HG03558 (cell line): ENCODE measurements at regions not wholly inside any gene's neighbourhood (a gene's known extent, or its start where the extent isn't known, plus 50 kb on each side); places are given as distances from the start of the nearest gene placed in this dataset.

Source experiments
- ATAC-seq: cut with Tn5 transposase; IDR thresholded peaks from one replicate; pipeline ENCODE4 v1.9.1; 2021; ENCODE audit warnings: moderate number of reproducible peaks; ENCODE audit not compliant: unreplicated experiment; ENCODE audit errors: extremely low read depth

DNA sequence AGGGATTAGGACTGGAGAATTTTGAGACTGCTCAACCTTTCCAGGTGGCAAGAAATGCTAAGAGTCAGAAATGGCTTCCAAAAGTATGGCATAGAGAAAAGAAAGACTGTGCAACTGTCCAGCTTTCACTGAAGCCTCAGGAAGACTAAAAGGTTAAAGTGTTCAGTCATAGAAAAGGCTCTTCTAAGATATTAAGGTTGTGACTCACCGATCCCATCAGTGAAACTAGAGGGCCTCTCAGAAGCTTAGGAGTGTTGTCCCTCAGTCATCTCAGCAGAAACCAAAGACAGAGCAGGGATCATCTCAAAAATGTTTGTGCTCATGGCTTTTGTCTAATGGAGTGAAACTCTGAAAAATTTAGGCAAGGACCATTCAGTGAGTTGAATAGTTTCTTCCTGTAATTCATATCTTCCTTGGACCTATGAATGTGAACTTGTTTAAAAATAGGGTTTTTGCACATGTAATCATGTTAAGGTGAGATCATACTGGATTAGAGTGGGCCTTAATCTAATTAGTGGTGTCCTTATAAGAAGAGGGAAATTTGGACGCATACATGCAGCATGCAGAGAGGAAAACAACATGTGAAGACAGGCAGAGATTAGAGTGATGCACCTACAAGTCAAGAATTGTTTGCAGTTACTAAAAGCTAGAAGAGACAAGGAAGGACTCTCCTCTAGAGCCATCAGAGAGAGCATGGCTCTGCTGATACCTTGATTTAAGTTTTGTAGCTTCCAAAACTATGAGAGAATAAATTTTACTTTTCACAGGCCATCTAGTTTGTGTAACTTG is 71.3 kb downstream of the RPE65 start:
- ATAC-seq, result no peak

- no peak for ATAC-seq
Observed at GRCh38 chr1:68377098-68377497, 72.7 kb downstream of the RPE65 start.

DNA sequence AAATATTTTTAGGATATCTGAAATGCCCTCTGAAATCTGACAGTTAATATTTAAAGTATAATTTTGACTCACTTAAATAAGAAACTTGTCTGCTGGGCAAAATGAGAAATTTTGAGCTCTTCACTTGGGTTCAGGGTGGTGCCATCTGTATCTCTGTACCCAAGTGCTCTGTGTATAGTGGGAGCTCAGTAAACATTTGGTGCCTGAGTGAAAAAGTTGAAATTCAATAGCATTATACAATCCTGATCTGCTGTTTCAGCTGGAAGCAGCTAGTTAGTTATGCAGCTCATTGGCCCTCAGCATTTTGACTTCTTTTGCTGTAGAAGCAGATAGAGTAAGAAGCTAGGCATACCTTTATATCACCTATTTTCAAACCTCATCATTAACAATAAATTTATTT is 73.3 kb downstream of the RPE65 start:
- no peak for ATAC-seq

GRCh38 chr1:68375919-68376318 is 73.8 kb downstream of the RPE65 start:
- no peak for ATAC-seq

GRCh38 chr1:68373173-68373572 is 76.6 kb downstream of the RPE65 start:
- ATAC-seq, result no peak

DNA sequence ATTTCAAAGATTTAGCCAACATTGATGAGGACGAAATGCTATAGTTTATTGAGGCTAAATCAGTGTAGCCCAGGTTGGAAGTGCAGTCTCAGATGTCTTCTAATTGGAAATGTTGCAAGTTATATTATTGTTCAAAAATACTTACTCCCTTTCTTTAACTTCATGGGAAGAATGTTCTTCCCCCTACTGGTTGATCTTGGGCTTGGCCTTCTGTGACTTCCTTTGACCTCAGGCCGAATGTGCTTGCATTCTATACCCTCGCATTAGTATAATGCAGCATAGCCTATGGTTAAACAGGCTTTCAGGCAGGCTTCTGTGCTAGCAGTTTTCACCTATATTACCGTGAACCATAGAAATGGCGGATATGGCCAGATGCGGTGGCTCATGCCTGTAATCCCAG is 77.3 kb downstream of the RPE65 start:
- no peak for ATAC-seq

DNA sequence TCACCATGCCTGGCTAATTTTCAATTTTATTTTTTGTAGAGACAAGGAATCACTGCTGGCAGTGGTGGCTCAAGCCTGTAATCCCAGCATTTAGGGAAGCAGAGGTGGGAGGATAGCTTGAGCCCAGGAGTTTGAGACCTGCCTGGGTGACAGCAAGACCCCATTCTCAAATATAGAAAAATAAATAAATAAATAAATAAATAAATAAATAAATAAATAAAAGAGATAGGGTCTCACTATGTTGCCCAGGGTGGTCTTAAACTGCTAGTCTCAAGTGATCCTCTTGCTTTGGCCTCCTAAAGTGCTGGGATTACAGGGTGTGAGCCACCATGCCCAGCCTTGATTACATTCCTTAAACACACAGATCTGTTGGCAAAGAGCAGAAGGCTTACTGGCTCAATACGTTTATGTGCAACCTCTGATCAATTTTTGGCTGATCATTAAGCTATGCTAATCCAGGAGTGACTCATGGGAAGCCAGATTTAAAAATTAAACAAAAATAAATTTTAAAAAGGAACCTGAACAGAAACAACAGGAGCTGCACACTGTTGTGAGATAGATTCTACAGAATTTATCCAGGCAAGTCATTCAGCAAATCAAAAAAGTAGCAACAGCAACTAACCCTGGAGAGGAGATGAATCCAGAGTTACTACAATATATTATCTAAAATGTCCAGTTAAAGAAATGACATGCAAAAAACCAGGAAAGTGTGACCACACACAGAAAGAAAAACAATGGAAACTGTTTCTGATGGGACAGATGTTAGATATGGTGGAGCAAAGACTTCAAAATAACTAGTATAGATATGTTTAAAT is 79.4 kb downstream of the RPE65 start:
- ATAC-seq, result no peak

- no peak for ATAC-seq
Observed at GRCh38 chr1:68366572-68366971, 83.2 kb downstream of the RPE65 start.

- no peak for ATAC-seq
Observed at GRCh38 chr1:68365709-68366382, 83.9 kb downstream of the RPE65 start.

- no peak for ATAC-seq
Observed at GRCh38 chr1:68363339-68363738, 86.4 kb downstream of the RPE65 start.

DNA sequence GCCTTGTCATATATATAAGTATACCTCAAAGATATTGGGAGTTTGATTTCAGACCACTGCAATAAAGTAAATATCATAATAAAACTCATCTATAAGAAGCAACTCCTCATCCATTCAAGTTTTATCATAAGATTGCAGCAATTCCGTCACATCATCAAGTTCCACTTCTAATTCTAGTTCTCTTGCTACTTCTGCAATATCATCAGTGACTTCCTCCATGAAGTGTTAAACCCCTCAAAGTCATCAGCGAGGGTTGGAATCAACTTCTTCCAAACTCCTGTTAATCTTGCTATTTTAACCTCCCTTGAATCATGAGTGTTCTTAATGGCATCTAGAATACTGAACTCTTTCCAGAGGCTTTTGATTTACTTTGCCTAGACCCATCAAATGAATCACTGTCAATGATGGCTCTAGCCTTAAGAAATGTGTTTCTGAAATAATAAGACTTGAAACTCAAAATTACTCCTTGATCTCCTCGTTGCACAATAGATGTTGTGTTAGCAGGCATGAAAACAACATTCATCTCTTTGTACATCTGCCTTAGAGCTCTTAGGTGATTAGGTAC is 88.3 kb downstream of the RPE65 start:
- no peak for ATAC-seq

DNA sequence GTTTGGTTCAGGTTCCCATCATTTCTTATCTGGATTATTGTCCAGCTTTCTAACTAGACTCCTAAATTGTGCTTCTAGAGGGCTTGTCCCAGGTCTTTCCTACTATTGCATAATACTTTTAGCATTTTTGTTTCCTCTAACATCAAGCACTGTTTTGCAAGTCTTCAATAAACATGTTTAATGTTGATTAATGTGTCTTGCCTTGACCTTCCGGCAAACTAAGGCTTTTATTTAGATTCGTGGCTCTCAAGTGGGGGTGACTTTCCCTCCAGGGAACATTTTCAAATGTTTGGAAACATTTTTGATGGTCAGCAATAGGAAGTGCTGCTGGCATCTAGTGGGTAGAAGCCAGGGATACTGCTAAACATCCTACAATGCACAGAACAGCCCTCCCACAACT is 90.7 kb downstream of the RPE65 start:
- ATAC-seq, result no peak

DNA sequence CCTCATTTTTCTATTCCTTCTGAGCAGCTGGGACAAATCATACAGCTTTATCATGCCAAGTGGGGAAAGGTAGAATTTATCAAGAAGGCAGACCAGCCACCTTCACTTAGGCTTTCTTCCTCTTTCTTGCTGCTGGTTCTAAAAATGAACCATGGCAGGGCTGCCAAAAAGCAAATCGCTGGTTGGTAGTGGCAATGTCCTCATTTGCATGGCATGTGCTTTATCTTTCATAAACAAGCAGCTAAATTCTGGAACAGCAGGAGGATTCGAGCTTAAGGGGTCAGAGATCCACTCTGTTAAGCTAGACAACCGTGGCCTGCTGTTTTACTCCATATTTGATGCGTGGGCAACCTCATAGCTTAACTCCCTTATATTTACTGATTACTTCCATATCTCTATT is 91.3 kb downstream of the RPE65 start:
- ATAC-seq, result no peak

GRCh38 chr1:68355614-68356013 is 94.1 kb downstream of the RPE65 start:
- ATAC-seq, result no peak

- no peak for ATAC-seq
Observed at GRCh38 chr1:68352202-68352601, 97.6 kb downstream of the RPE65 start.

GRCh38 chr1:68347415-68347814 is 102.3 kb downstream of the RPE65 start:
- ATAC-seq, result peak; percentile 83

DNA sequence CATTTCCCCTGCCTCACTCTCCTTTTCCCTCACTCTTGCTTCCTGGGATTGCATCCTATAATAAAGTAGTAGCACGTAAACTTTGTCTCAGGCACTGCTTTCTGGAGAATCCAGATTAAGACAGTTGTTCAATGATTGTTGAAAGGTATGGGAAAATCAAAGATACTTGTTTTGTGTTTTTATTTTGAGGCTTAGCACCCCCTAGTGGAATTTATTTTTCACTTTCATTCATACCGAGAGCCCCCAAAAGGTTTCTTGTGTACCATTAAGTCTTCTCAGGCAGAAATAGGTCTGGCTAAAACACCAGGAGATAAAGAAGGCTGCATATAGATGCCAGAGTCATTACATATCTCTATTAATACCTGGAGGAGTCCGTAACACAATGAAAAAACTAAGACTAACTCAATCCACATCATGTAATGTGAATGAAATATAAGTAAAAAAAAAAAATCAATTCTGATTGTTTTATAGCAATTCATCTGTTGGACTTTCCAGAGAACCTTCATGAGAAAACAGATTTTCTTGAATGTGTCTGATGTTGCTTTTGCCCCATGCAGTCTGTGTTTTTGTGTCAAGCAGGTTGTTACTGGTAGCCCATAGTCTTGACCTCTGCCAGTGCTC is 103.5 kb downstream of the RPE65 start:
- ATAC-seq, result no peak

DNA sequence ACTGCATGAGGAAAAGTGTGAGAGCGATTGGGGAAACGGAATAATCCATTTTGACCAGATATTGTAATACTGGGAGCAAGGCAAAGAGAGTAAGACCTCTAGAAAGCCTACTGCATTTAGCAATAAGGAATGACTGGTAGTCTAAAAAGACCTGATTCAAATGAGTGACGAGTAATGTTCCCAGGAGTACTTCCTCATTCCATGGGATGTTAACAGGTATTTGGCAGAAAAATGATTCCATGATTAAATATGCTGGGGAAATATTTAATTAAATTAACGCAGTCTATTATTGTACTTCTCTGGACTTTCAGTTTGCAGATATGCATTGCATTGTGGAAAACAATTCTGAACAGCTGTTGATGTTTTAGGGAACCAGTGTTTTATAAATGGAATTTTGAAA is 105.5 kb downstream of the RPE65 start:
- no peak for ATAC-seq

DNA sequence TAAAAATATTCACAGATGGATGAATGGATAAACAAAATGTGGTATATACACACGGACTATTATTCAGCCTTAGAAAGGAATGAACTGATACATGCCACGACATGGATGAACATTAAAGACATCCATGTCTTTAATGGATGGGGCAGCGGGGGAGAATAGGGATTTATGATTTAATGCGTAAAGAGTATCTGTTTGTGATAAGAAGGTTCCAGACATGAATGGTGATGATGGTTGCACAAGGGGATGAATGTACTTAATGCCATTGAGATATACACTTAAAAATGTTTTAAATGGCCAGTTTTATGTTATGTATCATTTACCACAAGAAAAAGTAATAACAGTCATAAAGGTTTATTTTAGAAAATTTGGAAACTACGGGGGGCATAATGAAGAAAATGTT is 108.6 kb upstream of the WLS start:
- ATAC-seq, result no peak

- no peak for ATAC-seq
Observed at GRCh38 chr1:68339505-68339904, 107.2 kb upstream of the WLS start.
